H1 (cell line): ENCODE measurements at regions not wholly inside any gene's neighbourhood (a gene's known extent, or its start where the extent isn't known, plus 50 kb on each side); places are given as distances from the start of the nearest gene placed in this dataset.
A peak's percentile ranks its signal among the peaks of the same experiment; 100 is the strongest.

Experiments used
- CTCF ChIA-PET: fragments of 300-600 bp; sonication (Branson Sonifier 250); formaldehyde crosslinking; loops from one replicate; lab custom pipeline; 2021; ENCODE audit not compliant: partially characterized antibody; lab: Charles Lee
- POLR2A ChIA-PET: fragments of 300-600 bp; sonication (Branson Sonifier 250); formaldehyde crosslinking; loops from one replicate; lab custom pipeline; 2021; ENCODE audit warnings: inconsistent platforms; ENCODE audit not compliant: partially characterized antibody; lab: Charles Lee
- DNase-seq, 2 experiments: peaks; one replicate each; pipeline versions ENCODE4 v3.0.0 to v3.0.0-alpha.2; 2010 to 2022; ENCODE audit warnings: low spot score in 2 of 2, low read depth in 1 of 2, mixed read lengths in 1 of 2
- FAIRE-seq: peaks from 2 replicates; lab custom pipeline; 2011; peaks lifted over from hg19 to GRCh38; lab: Jason Lieb, UNC
- H2AFZ ChIP-seq: 2 replicates; pipeline ENCODE4 v1.8.1; 2012; ENCODE audit warnings: low read length, inconsistent platforms
- H2AK5ac ChIP-seq: 2 replicates; pipeline ENCODE4 v1.6.1; 2013; ENCODE audit warnings: low read depth, low read length
- H2BK120ac ChIP-seq: replicated peaks from 2 replicates; pipeline ENCODE3; 2013; ENCODE audit warnings: low read depth, low read length, inconsistent platforms
- H2BK12ac ChIP-seq: 2 replicates; pipeline ENCODE4 v1.6.1; 2013; ENCODE audit warnings: low read depth, low read length
- H2BK15ac ChIP-seq: 2 replicates; pipeline ENCODE4 v1.6.1; 2013; ENCODE audit warnings: low read length
- H2BK20ac ChIP-seq: 2 replicates; pipeline ENCODE4 v1.6.1; 2013; ENCODE audit warnings: low read length
- H2BK5ac ChIP-seq: 2 replicates; pipeline ENCODE4 v1.6.1; 2013; ENCODE audit warnings: low read depth, low read length
- H3K14ac ChIP-seq: 2 replicates; pipeline ENCODE4 v1.6.1; 2013; ENCODE audit warnings: inconsistent platforms; ENCODE audit not compliant: insufficient read length
- H3K18ac ChIP-seq: 2 replicates; pipeline ENCODE4 v1.6.1; 2013; ENCODE audit warnings: low read length; ENCODE audit errors: extremely low read depth
- H3K23ac ChIP-seq: 2 replicates; pipeline ENCODE4 v1.6.1; 2013; ENCODE audit warnings: inconsistent platforms; ENCODE audit not compliant: insufficient read length
- H3K23me2 ChIP-seq: 2 replicates; pipeline ENCODE4 v1.6.1; 2013; ENCODE audit warnings: low read depth, low read length
- H3K27ac ChIP-seq: 2 replicates; pipeline ENCODE4 v1.6.1; 2011; ENCODE audit warnings: low read depth, low read length, inconsistent platforms
- H3K27me3 ChIP-seq, 4 experiments: replicated peaks in 1 of 4; 1 replicate in 1 of 4; 2 replicates in 3 of 4; pipeline versions ENCODE4 v1.6.1 to v1.8.1; 2011 to 2013; ENCODE audit warnings: low read length in 3 of 4, mild to moderate bottlenecking in 3 of 4, inconsistent platforms in 2 of 4, mixed read lengths in 2 of 4, moderate library complexity in 1 of 4; ENCODE audit not compliant: control insufficient read depth in 3 of 4, insufficient read depth in 3 of 4; ENCODE audit errors: extremely low read depth in 1 of 4
- H3K36me3 ChIP-seq, 4 experiments: 2 replicates each; pipeline versions ENCODE4 v1.6.1 to v1.8.1; 2011 to 2013; ENCODE audit warnings: mild to moderate bottlenecking in 4 of 4, low read length in 3 of 4, moderate library complexity in 2 of 4, control low read depth in 1 of 4, inconsistent platforms in 1 of 4; ENCODE audit not compliant: insufficient read depth in 4 of 4, control insufficient read depth in 2 of 4
- H3K4ac ChIP-seq: replicated peaks from 2 replicates; pipeline ENCODE3; 2013; ENCODE audit warnings: low read length, low read depth, mixed read lengths, inconsistent platforms; ENCODE audit not compliant: insufficient read length
- H3K4me1 ChIP-seq, 4 experiments: replicated peaks in 1 of 4; 1 replicate in 1 of 4; 2 replicates in 3 of 4; pipeline versions ENCODE4 v1.6.1 to v1.8.1; 2011 to 2013; ENCODE audit warnings: low read length in 3 of 4, inconsistent platforms in 2 of 4, mixed read lengths in 1 of 4; ENCODE audit not compliant: insufficient read depth in 4 of 4, control insufficient read depth in 3 of 4
- H3K4me2 ChIP-seq, 2 experiments: 2 replicates each; pipeline versions ENCODE4 v1.6.1 to v1.8.1; 2011 to 2013; ENCODE audit warnings: low read depth in 2 of 2, low read length in 2 of 2, control low read depth in 1 of 2, inconsistent platforms in 1 of 2, mild to moderate bottlenecking in 1 of 2; ENCODE audit not compliant: insufficient read depth in 1 of 2
- H3K4me3 ChIP-seq, 4 experiments: fragments of 200-600, 300-600 bp in 1 of 4; sonication (generic), shearing (Covaris generic), sonication (Bioruptor Twin) in 1 of 4; 2 replicates each; pipeline versions ENCODE4 v1.5.1 to v1.8.1; 2011 to 2016; ENCODE audit warnings: low read length in 4 of 4, low read depth in 3 of 4, control low read depth in 2 of 4, inconsistent platforms in 2 of 4, mild to moderate bottlenecking in 2 of 4, mixed read lengths in 1 of 4, moderate library complexity in 1 of 4; ENCODE audit not compliant: insufficient read depth in 2 of 4; ENCODE audit errors: extremely low read depth in 1 of 4
- H3K56ac ChIP-seq: replicated peaks from 2 replicates; pipeline ENCODE3; 2013; ENCODE audit warnings: low read depth, mild to moderate bottlenecking, mixed read lengths, low read length, inconsistent platforms; ENCODE audit not compliant: insufficient read length
- H3K79me1 ChIP-seq: 2 replicates; pipeline ENCODE4 v1.6.1; 2013; ENCODE audit warnings: low read depth, low read length, control low read depth
- H3K79me2 ChIP-seq, 2 experiments: 2 replicates each; pipeline versions ENCODE4 v1.6.1 to v1.8.1; 2012 to 2013; ENCODE audit warnings: low read length in 2 of 2, mild to moderate bottlenecking in 2 of 2, inconsistent platforms in 1 of 2; ENCODE audit not compliant: insufficient read depth in 2 of 2, control insufficient read depth in 1 of 2
- H3K9ac ChIP-seq, 4 experiments: replicated peaks in 1 of 4; 1 replicate in 1 of 4; 2 replicates in 3 of 4; pipeline versions ENCODE4 v1.6.1 to v1.8.1; 2011 to 2013; ENCODE audit warnings: low read depth in 3 of 4, low read length in 3 of 4, control low read depth in 2 of 4, mild to moderate bottlenecking in 2 of 4, moderate library complexity in 2 of 4, inconsistent platforms in 1 of 4; ENCODE audit errors: extremely low read depth in 1 of 4
- H3K9me3 ChIP-seq, 2 experiments: 2 replicates each; pipeline versions ENCODE4 v1.6.1 to v1.8.1; 2012 to 2013; ENCODE audit warnings: mild to moderate bottlenecking in 2 of 2, moderate library complexity in 2 of 2, control low read depth in 1 of 2, inconsistent platforms in 1 of 2, low read depth in 1 of 2, low read length in 1 of 2, mixed read lengths in 1 of 2; ENCODE audit not compliant: insufficient read depth in 2 of 2
- H4K20me1 ChIP-seq, 2 experiments: replicated peaks in 1 of 2; 2 replicates each; pipeline versions ENCODE3 to v1.8.1; 2011 to 2013; ENCODE audit warnings: inconsistent platforms in 2 of 2, low read length in 2 of 2, mild to moderate bottlenecking in 1 of 2; ENCODE audit not compliant: insufficient read depth in 2 of 2, control insufficient read depth in 1 of 2
- H4K5ac ChIP-seq: 2 replicates; pipeline ENCODE4 v1.6.1; 2013; ENCODE audit warnings: low read length, low read depth, mixed read lengths, inconsistent platforms; ENCODE audit not compliant: insufficient read length
- H4K8ac ChIP-seq: 2 replicates; pipeline ENCODE4 v1.8.0; 2013; ENCODE audit warnings: mild to moderate bottlenecking, moderate library complexity, low read length, inconsistent platforms; ENCODE audit not compliant: insufficient read depth; ENCODE audit errors: extremely low read depth
- H4K91ac ChIP-seq: replicated peaks from 2 replicates; pipeline ENCODE3; 2013; ENCODE audit warnings: low read length, mixed read lengths, inconsistent platforms; ENCODE audit not compliant: insufficient read length
- CHD1 ChIP-seq: IDR thresholded peaks from 2 replicates; pipeline ENCODE4 v1.6.1; 2012; ENCODE audit warnings: low read depth, low read length, improper control_type of control experiment
- CREB1 ChIP-seq: IDR thresholded peaks from 2 replicates; pipeline ENCODE4 v1.6.1; 2012; ENCODE audit warnings: inconsistent platforms
- HDAC2 ChIP-seq, 2 experiments: fragments of 300-600 bp in 1 of 2; sonication (generic) in 1 of 2; IDR thresholded peaks; 2 replicates each; pipeline ENCODE4 v1.6.1; 2011 to 2012; ENCODE audit warnings: low read depth in 2 of 2, low read length in 2 of 2, mild to moderate bottlenecking in 2 of 2, moderate library complexity in 2 of 2, borderline replicate concordance in 1 of 2, inconsistent platforms in 1 of 2
- KDM1A ChIP-seq: fragments of 200-600, 300-600 bp; sonication (generic); IDR thresholded peaks from 2 replicates; pipeline ENCODE4 v1.7.1; 2016; ENCODE audit warnings: mild to moderate bottlenecking, low read length, borderline replicate concordance
- NANOG ChIP-seq: IDR thresholded peaks from 2 replicates; pipeline ENCODE4 v1.6.1; 2011; ENCODE audit warnings: low read length, low read depth, mild to moderate bottlenecking, inconsistent platforms; ENCODE audit not compliant: insufficient read depth, poor library complexity, severe bottlenecking
- SIN3A ChIP-seq, 2 experiments: IDR thresholded peaks in 1 of 2; conservative IDR thresholded peaks in 1 of 2; 2 replicates each; pipeline ENCODE4 v1.6.1; 2011 to 2012; ENCODE audit warnings: low read length in 2 of 2, improper control_type of control experiment in 1 of 2, low read depth in 1 of 2, mild to moderate bottlenecking in 1 of 2
- SP1 ChIP-seq: IDR thresholded peaks from 2 replicates; pipeline ENCODE4 v1.6.1; 2011; ENCODE audit warnings: low read depth, low read length
- TAF7 ChIP-seq: optimal IDR thresholded peaks from 2 replicates; pipeline ENCODE3; 2011; ENCODE audit warnings: low read depth, mild to moderate bottlenecking, inconsistent platforms, low read length, moderate library complexity, borderline replicate concordance
- TEAD4 ChIP-seq: IDR thresholded peaks from 2 replicates; pipeline ENCODE4 v1.6.1; 2012; ENCODE audit warnings: low read depth, low read length, inconsistent platforms, mixed read lengths
- WGBS, 2 experiments: shearing (Covaris generic) in 1 of 2; methylation state at CpG; one replicate each; pipeline versions ENCODE4 v1.1.6 to v1.1.7; 2013 to 2015; ENCODE audit warnings: low lambda C conversion rate in 2 of 2, mixed read lengths in 2 of 2, inconsistent platforms in 1 of 2, low coverage in 1 of 2, missing lambda C conversion rate in 1 of 2; ENCODE audit not compliant: insufficient replicate concordance in 2 of 2, insufficient coverage in 1 of 2, insufficient read length in 1 of 2; ENCODE audit errors: extremely low coverage in 1 of 2, missing lambda C conversion rate in 1 of 2; 5-methylcytosine and 5-hydroxymethylcytosine counted together

- Histone ChIP-seq H3K56ac (no peak overlapping the region), H3K27me3 (no peaks in the 10 kb centered on the region; a peak in 1 of 7 replicates), H2BK12ac (no peak overlapping the region)
- CTCF ChIA-PET, result no interaction called here
- no peak for DNase-seq
- TF ChIP-seq TAF7 (no peak), KDM1A (no peak), SP1 (no peak), CHD1 (no peak), SIN3A (conservative IDR thresholded peaks at IDR 0.05 in 1 of 2, IDR thresholded peaks at IDR 0.05 in 1 of 2; ENCODE audit: low read depth in 1 of 2, low read length in 2 of 2) (no peak), HDAC2 (IDR thresholded peaks at IDR 0.05; ENCODE audit: borderline replicate concordance in 1 of 2, low read depth in 2 of 2, low read length in 2 of 2) (no peak), NANOG (no peak), CREB1 (no peak), TEAD4 (no peak)
- TF ChIP-seq, all 59 proteins: peak for 0
- Histone ChIP-seq H3K23me2 (no peaks in the 10 kb centered on the region), H3K18ac (peak overlapping the region; percentile 48; the same call in 1 of the 2 replicates), H3K4me2 (no peak overlapping the region), H2AFZ (0 out of 2 replicates have a peak overlapping the region, but pooled peaks have one; percentile 25), H3K9ac (no peak overlapping the region), H2BK5ac (no peak overlapping the region), H3K4ac (no peak overlapping the region), H3K4me1 (peaks cover 7 to 27% (median 16%) of the 10 kb centered on the region in 4 experiments; a peak in 6 of 7 replicates), H4K20me1 (no peaks in the 10 kb centered on the region), H3K79me1 (no peaks in the 10 kb centered on the region), H2BK15ac (no peak overlapping the region), H3K27ac (no peak overlapping the region), H3K36me3 (no peaks in the 10 kb centered on the region), H4K91ac (no peak overlapping the region), H3K79me2 (no peaks in the 10 kb centered on the region), H3K23ac (no peak overlapping the region), H3K14ac (no peak overlapping the region), H2AK5ac (no peak overlapping the region), H3K9me3 (no peaks in the 10 kb centered on the region), H2BK120ac (no peak overlapping the region), H4K8ac (peak overlapping the region; percentile 68; the same call in 1 of the 2 replicates), H2BK20ac (peak overlapping the region; percentile 51; the same call in 1 of the 2 replicates), H4K5ac (no peak overlapping the region), H3K4me3 (no peak overlapping the region)
- POLR2A ChIA-PET, result no interaction called here
- no peak for FAIRE-seq
- WGBS, 2 experiments, result 75% methylated on average over 11 of the region's 11 CpGs; no CpG with 5 or more reads in 1 of the 2 experiments
Observed at GRCh38 chr1:228866468-228866867, 131.2 kb downstream of the RHOU start.
